Bronchial epithelial cell (primary cell): ENCODE measurements at regions not wholly inside any gene's neighbourhood (a gene's known extent, or its start where the extent isn't known, plus 50 kb on each side); places are given as distances from the start of the nearest gene placed in this dataset.
A peak's percentile ranks its signal among the peaks of the same experiment; 100 is the strongest.

Experiments used
- DNase-seq: peaks from one replicate; pipeline ENCODE4 v3.0.0-alpha.2; 2010; ENCODE audit warnings: low read depth
- FAIRE-seq: peaks from 2 replicates; lab custom pipeline; 2011; peaks lifted over from hg19 to GRCh38; lab: Jason Lieb, UNC
- H3K27me3 ChIP-seq: 2 replicates; pipeline ENCODE4 v1.5.1; 2011; ENCODE audit warnings: low read length; ENCODE audit not compliant: control insufficient read depth, insufficient read depth
- H3K36me3 ChIP-seq: 2 replicates; pipeline ENCODE4 v1.5.1; 2011; ENCODE audit warnings: low read length; ENCODE audit not compliant: control insufficient read depth, insufficient read depth
- H3K4me3 ChIP-seq: 2 replicates; pipeline ENCODE4 v1.5.1; 2011; ENCODE audit warnings: mild to moderate bottlenecking, low read depth, low read length, control low read depth
- TF ChIP-seq, protein P1 (sequence below): IDR thresholded peaks from 2 replicates; pipeline ENCODE4 v1.5.1; 2011; ENCODE audit warnings: mild to moderate bottlenecking, moderate library complexity, low read length, control low read depth, inconsistent platforms; ENCODE audit not compliant: insufficient read depth, severe bottlenecking

DNA sequence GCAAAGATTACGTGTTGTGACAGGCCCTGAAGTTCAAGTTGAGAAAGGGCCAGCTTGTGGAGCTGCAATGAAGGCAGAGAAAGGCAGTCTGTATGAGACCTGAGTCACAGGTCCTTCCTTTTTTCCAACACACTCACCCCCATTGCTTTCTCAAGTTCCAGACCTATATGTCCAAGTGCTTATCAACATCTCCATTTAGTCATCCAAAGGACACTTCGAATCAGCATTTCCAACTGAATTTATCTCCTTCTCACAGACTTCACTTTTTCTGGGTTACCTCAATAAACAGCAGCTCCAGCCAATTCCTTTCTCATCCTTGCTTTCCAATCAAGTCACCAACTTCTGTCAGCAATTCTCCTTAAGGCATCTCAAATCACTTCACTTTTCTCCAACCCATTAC is 56.4 kb upstream of the KIF21A start:
- FAIRE-seq (peak; percentile 70), DNase-seq (peak; percentile 95)
- no peaks in the 10 kb centered on the region for H3K27me3 ChIP-seq

More for the DNA sequence above, 56.4 kb upstream of the KIF21A start:
- TF ChIP-seq, protein P1, sequence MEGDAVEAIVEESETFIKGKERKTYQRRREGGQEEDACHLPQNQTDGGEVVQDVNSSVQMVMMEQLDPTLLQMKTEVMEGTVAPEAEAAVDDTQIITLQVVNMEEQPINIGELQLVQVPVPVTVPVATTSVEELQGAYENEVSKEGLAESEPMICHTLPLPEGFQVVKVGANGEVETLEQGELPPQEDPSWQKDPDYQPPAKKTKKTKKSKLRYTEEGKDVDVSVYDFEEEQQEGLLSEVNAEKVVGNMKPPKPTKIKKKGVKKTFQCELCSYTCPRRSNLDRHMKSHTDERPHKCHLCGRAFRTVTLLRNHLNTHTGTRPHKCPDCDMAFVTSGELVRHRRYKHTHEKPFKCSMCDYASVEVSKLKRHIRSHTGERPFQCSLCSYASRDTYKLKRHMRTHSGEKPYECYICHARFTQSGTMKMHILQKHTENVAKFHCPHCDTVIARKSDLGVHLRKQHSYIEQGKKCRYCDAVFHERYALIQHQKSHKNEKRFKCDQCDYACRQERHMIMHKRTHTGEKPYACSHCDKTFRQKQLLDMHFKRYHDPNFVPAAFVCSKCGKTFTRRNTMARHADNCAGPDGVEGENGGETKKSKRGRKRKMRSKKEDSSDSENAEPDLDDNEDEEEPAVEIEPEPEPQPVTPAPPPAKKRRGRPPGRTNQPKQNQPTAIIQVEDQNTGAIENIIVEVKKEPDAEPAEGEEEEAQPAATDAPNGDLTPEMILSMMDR: no peak
- H3K36me3 ChIP-seq: no peaks in the 10 kb centered on the region
- no peak overlapping the region for H3K4me3 ChIP-seq
